ENCODE measurements at regions not wholly inside any gene's neighbourhood (a gene's known extent, or its start where the extent isn't known, plus 50 kb on each side); places are given as distances from the start of the nearest gene placed in this dataset.

GRCh38 chr14:66233591-66233990 lies 252.6 kb upstream of the CCDC196 start:
- Mint-ChIP-seq H3K27ac (peak overlapping the region; percentile 64), H3K4me3 (peak overlapping the region; percentile 37)

GRCh38 chr14:66234411-66234810 lies 251.8 kb upstream of the CCDC196 start:
- Mint-ChIP-seq H3K27me3 (ENCODE audit: low read depth, poor library complexity) (peaks cover 47% of the 10 kb centered on the region), H3K9me3 (peaks cover 4% of the 10 kb centered on the region)

More at GRCh38 chr14:66233591-66233990, 252.6 kb upstream of the CCDC196 start:
- Mint-ChIP-seq H3K36me3 (ENCODE audit: low read depth) (no peaks in the 10 kb centered on the region), H3K27me3 (ENCODE audit: low read depth, poor library complexity) (peaks cover 42% of the 10 kb centered on the region), H3K9me3 (peaks cover 9% of the 10 kb centered on the region), H3K4me1 (peaks cover 41% of the 10 kb centered on the region)
- no peak for TF ChIP-seq CTCF (IDR thresholded peaks at IDR 0.05)
- peak; percentile 18 for DNase-seq

GRCh38 chr14:66237741-66238140 lies 248.4 kb upstream of the CCDC196 start:
- H3K4me1 Mint-ChIP-seq: peaks cover 19% of the 10 kb centered on the region
- H3K4me3 Mint-ChIP-seq: no peak overlapping the region
- no peak for DNase-seq
- no peaks in the 10 kb centered on the region for H3K36me3 Mint-ChIP-seq (ENCODE audit: low read depth)
- H3K27ac Mint-ChIP-seq: no peak overlapping the region
- H3K9me3 Mint-ChIP-seq: no peaks in the 10 kb centered on the region
- H3K27me3 Mint-ChIP-seq (ENCODE audit: low read depth, poor library complexity): peaks cover 44% of the 10 kb centered on the region
- TF ChIP-seq CTCF (IDR thresholded peaks at IDR 0.05): no peak

More at GRCh38 chr14:66234411-66234810, 251.8 kb upstream of the CCDC196 start:
- Mint-ChIP-seq H3K4me1 (peaks cover 41% of the 10 kb centered on the region), H3K36me3 (ENCODE audit: low read depth) (no peaks in the 10 kb centered on the region), H3K4me3 (no peak overlapping the region), H3K27ac (no peak overlapping the region)
- TF ChIP-seq CTCF (IDR thresholded peaks at IDR 0.05): no peak
- DNase-seq: no peak

- no peak for DNase-seq
- H3K4me3 Mint-ChIP-seq: no peak overlapping the region
- H3K36me3 Mint-ChIP-seq (ENCODE audit: low read depth): no peaks in the 10 kb centered on the region
- peaks cover 13% of the 10 kb centered on the region for H3K4me1 Mint-ChIP-seq
- no peaks in the 10 kb centered on the region for H3K9me3 Mint-ChIP-seq
- H3K27ac Mint-ChIP-seq: no peak overlapping the region
- TF ChIP-seq CTCF (IDR thresholded peaks at IDR 0.05): no peak
- peaks cover 46% of the 10 kb centered on the region for H3K27me3 Mint-ChIP-seq (ENCODE audit: low read depth, poor library complexity)
Measured at GRCh38 chr14:66238969-66239368, 247.2 kb upstream of the CCDC196 start.

GRCh38 chr14:66239589-66239988 lies 246.6 kb upstream of the CCDC196 start:
- no peaks in the 10 kb centered on the region for H3K9me3 Mint-ChIP-seq

More at GRCh38 chr14:66239589-66239988, 246.6 kb upstream of the CCDC196 start:
- Mint-ChIP-seq H3K27ac (no peak overlapping the region), H3K27me3 (ENCODE audit: low read depth, poor library complexity) (peaks cover 49% of the 10 kb centered on the region), H3K4me3 (no peak overlapping the region), H3K36me3 (ENCODE audit: low read depth) (no peaks in the 10 kb centered on the region), H3K4me1 (peaks cover 7% of the 10 kb centered on the region)
- DNase-seq: no peak
- no peak for TF ChIP-seq CTCF (IDR thresholded peaks at IDR 0.05)
